ENCODE measurements at regions not wholly inside any gene's neighbourhood (a gene's known extent, or its start where the extent isn't known, plus 50 kb on each side); places are given as distances from the start of the nearest gene placed in this dataset.

DNA sequence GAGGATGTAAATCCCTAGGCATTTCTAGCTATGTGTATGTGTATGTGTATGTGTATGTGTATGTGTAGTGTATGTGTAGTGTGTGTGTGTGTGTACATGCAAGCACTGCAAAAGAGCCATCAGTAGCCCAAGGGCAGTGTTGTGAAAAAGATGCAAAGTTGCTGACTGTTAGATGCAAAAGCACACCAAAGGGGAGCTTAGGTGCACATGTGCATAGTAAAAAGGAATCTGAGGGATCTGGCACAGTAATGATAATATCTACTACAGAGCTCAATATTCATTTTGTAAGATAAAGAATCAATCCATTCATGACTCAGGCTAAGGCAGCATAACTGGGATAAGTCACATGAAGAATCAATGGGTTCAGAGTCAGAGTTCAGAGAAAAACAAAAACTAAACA lies 80.2 kb downstream of the TMEM47 start:
- Histone ChIP-seq H3K9me1 (ENCODE audit: insufficient read depth, low read length) (no peaks in the 10 kb centered on the region), H2BK15ac (ENCODE audit: low read depth, low read length) (no peak overlapping the region), H2AK5ac (ENCODE audit: low read depth, low read length) (no peak overlapping the region), H3K79me1 (ENCODE audit: low read depth in 1 of 2, low read length in 2 of 2) (no peaks in the 10 kb centered on the region), H3K4me3 (ENCODE audit: insufficient read depth, low read depth, low read length) (no peak overlapping the region), H3K27ac (ENCODE audit: insufficient read depth, low read length) (no peak overlapping the region), H2BK120ac (ENCODE audit: low read depth, low read length) (no peak overlapping the region), H3K4ac (ENCODE audit: low read depth, low read length) (no peak overlapping the region), H2AFZ (replicated peaks; ENCODE audit: low read length, poor library complexity) (no peak overlapping the region), H3K14ac (replicated peaks; ENCODE audit: low read depth, low read length) (no peak overlapping the region), H3K27me3 (ENCODE audit: control insufficient read depth, insufficient read depth, low read length) (no peaks in the 10 kb centered on the region), H3K56ac (ENCODE audit: extremely low read depth, insufficient read depth, low read length) (no peak overlapping the region), H3K18ac (ENCODE audit: low read depth, low read length) (no peak overlapping the region), H2AK9ac (replicated peaks; ENCODE audit: low read depth, low read length, poor library complexity) (no peak overlapping the region), H2BK5ac (ENCODE audit: low read depth, low read length, poor library complexity, severe bottlenecking) (no peak overlapping the region), H3K9me3 (ENCODE audit: control insufficient read depth, insufficient read depth, low read length) (no peaks in the 10 kb centered on the region), H3K9ac (ENCODE audit: low read depth, low read length) (no peak overlapping the region), H3K4me1 (ENCODE audit: control insufficient read depth, insufficient read depth, low read length) (no peaks in the 10 kb centered on the region), H4K8ac (ENCODE audit: low read depth in 2 of 2, low read length in 2 of 2) (no peak overlapping the region), H4K20me1 (ENCODE audit: insufficient read depth, low read length) (no peaks in the 10 kb centered on the region), H3K23ac (ENCODE audit: low read depth, low read length) (no peak overlapping the region), H3K4me2 (ENCODE audit: low read depth, low read length) (no peak overlapping the region), H2BK20ac (ENCODE audit: low read depth, low read length) (no peak overlapping the region), H3K36me3 (ENCODE audit: control insufficient read depth, insufficient read depth, low read length) (no peaks in the 10 kb centered on the region), H4K5ac (ENCODE audit: low read depth, low read length) (no peak overlapping the region), H4K91ac (ENCODE audit: insufficient read depth, low read depth, low read length) (no peak overlapping the region)
- DNase-seq = no peak
- in situ Hi-C loops (cut with MboI; ENCODE audit: low sequenced_read_pairs) (no loop called here), intact Hi-C loops (cut with micrococcal nuclease) (no loop called here), dilution Hi-C loops (cut with HindIII; ENCODE audit: low sequenced_read_pairs, unreplicated experiment) (no loop called here)
- no TSS peak for BruUV-seq (replicated peaks)
- ATAC-seq (ENCODE audit: low read depth) = no peak
- TF ChIP-seq, protein P1, sequence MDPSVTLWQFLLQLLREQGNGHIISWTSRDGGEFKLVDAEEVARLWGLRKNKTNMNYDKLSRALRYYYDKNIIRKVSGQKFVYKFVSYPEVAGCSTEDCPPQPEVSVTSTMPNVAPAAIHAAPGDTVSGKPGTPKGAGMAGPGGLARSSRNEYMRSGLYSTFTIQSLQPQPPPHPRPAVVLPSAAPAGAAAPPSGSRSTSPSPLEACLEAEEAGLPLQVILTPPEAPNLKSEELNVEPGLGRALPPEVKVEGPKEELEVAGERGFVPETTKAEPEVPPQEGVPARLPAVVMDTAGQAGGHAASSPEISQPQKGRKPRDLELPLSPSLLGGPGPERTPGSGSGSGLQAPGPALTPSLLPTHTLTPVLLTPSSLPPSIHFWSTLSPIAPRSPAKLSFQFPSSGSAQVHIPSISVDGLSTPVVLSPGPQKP (IDR thresholded peaks at IDR 0.05; ENCODE audit: borderline replicate concordance, low read depth, low read length) = no peak
- no peak for TF ChIP-seq POLR2A (IDR thresholded peaks at IDR 0.05; ENCODE audit: low read depth, low read length)
- no peak for TF ChIP-seq RAD21 (IDR thresholded peaks at IDR 0.05; ENCODE audit: low read length)
- TF ChIP-seq, protein P2, sequence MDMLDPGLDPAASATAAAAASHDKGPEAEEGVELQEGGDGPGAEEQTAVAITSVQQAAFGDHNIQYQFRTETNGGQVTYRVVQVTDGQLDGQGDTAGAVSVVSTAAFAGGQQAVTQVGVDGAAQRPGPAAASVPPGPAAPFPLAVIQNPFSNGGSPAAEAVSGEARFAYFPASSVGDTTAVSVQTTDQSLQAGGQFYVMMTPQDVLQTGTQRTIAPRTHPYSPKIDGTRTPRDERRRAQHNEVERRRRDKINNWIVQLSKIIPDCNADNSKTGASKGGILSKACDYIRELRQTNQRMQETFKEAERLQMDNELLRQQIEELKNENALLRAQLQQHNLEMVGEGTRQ (IDR thresholded peaks at IDR 0.05; ENCODE audit: low read depth, low read length) = no peak
- TF ChIP-seq CHD1 (IDR thresholded peaks at IDR 0.05; ENCODE audit: low read depth, low read length) = no peak
- TF ChIP-seq SMC3 (IDR thresholded peaks at IDR 0.05; ENCODE audit: low read depth, low read length) = no peak
- TF ChIP-seq MXI1 (IDR thresholded peaks at IDR 0.05; ENCODE audit: borderline replicate concordance, low read depth, low read length) = no peak
- TF ChIP-seq RCOR1 (IDR thresholded peaks at IDR 0.05; ENCODE audit: insufficient replicate concordance, low read length) = no peak
- TF ChIP-seq NFE2L2 (IDR thresholded peaks at IDR 0.05; ENCODE audit: low read depth, low read length) = no peak
- TF ChIP-seq CEBPB (IDR thresholded peaks at IDR 0.05; ENCODE audit: low read depth, low read length) = no peak
- TF ChIP-seq MAZ (IDR thresholded peaks at IDR 0.05; ENCODE audit: borderline replicate concordance, low read depth, low read length) = no peak
- no peak for TF ChIP-seq FOS (IDR thresholded peaks at IDR 0.05; ENCODE audit: low read depth, low read length)
- TF ChIP-seq RFX5 (IDR thresholded peaks at IDR 0.05; ENCODE audit: low read depth, low read length) = no peak
- ChIA-PET POLR2A (ENCODE audit: unreplicated experiment) (no interaction called here), CTCF (interaction anchor here (1.5 kb wide), 1 partner anchor 20 kb away, joined by 3 read pairs; no protein-coding TSS in a partner anchor)

Data from IMR-90 (cell line).